Stimulated activated CD8-positive, alpha-beta memory T cell treated with anti-CD3 and anti-CD28 coated beads, Interleukin-4, amount 100 ng/mL, for 1 hour (primary cell): ENCODE measurements at regions not wholly inside any gene's neighbourhood (a gene's known extent, or its start where the extent isn't known, plus 50 kb on each side); places are given as distances from the start of the nearest gene placed in this dataset.

ENCODE experiments used
- DNase-seq, 2 donors: peaks; one replicate each; pipeline ENCODE4 v3.0.0-alpha.2; 2020; ENCODE audit warnings: low read depth in 2 of 2, low spot score in 1 of 2

DNA sequence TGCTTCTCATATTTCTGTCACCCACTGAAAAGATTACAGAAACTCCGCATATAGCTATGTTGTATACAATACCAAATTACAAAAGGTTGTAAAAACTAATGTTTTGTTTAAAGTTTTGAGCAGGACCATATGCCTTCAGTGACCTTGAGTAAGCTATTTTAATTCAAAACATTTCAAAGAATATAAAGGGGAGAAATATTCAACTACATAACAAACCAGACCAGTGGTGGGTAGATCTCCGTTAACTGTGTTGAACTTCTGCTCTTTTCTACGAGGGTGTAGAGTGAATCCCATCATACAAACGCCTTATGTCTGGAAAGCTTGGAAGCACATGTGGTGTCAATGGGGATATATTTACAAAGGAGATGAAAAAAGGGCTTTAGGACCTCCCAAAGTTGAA, 68.4 kb upstream of the NR2F2 start:
- no peak for DNase-seq

DNA sequence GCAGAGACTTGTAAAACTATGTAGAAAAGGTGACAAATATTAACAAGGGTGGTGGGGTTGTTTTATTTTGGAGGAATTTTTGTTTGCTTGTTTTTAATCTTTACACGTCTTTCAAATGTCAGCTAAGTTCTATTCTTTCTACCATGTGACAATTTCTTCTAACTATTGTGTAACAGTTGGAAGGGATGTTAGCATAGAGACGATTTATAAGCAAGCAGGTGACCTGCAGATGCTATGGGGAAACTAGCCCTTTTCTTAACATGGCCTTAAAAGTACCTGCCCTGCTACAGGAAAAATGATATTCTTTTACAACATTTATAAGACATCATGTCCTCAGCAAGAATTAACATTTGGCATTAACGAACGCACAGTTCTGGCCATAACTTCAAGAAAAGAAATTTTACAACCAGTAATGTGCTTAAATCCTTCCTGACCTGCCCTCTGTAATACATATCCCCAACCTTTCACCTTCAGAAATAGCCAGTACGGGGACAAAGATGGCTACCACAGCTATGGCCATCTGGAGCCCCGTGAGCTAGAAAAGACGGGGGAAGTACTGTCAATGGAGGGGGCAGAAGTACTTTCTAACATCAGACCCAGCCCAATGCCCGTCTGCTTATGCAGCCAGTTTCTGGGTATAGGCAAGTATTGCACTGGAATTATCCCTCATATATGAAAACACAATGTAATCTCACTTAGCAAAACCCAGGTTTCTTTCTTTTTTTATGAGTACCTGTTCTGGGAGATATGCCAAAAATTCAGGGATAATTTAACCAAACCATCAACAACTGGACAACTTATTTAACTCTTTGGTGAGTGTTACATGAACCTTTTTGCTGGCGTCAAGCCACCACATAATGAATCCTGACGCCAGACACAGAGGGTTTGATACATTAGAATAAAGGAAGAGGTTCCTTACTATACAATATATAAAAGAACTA, 67.7 kb upstream of the NR2F2 start:
- DNase-seq = no peak

DNA sequence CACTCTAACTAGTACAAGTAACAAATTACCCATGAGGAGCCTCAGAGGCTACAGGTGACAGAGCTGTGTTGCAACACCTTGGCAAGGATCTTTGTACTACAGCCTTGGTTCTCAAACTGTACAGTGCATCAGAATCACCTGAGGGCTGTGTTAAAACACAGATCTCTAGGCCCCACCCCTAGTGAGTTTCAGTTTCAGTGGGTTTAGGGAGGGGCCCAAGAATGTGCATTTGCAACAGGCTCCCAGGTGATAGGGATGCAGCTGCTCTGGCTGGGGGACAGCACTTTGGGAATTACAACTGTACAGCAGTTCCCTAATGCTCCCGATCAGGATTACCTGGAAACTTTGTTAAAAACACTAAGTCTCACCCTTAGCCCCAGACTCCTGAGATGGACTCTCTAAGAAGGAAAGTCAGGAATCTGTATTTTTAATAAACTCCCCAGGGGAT, 66.1 kb upstream of the NR2F2 start:
- DNase-seq = no peak

DNA sequence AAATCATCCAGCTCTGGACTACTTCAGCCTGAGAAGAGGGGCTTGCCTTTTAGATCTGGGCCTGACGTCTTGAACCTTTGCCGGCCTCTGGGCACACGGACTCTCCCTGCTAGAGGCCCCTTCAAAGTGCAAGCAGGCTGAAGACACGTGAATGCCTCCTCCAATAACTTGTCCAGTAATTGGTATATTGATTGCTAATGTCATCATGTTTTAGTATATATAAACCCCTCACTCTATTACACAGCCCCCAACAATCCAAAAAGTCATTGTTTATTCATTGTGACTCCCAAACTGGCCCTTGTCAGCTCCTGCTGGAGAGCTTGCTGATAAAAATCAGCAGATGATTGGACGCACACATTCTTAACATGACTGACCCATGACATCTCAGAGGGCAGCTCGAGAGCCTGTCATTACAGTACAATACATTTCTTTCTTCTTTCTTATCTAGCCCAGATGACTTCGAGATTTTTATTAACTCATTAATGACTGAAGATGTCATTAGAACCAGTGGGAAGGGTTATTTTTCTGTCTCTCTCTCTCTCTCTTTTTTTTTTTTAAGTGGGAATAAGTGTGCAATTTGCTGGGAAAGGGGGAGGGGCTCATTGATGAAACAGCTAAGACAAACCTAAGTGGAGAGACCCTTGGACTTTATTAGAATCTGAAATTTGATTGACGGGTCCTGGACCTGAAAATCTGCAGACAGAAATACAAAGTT, 65.5 kb upstream of the NR2F2 start:
- no peak for DNase-seq

DNA sequence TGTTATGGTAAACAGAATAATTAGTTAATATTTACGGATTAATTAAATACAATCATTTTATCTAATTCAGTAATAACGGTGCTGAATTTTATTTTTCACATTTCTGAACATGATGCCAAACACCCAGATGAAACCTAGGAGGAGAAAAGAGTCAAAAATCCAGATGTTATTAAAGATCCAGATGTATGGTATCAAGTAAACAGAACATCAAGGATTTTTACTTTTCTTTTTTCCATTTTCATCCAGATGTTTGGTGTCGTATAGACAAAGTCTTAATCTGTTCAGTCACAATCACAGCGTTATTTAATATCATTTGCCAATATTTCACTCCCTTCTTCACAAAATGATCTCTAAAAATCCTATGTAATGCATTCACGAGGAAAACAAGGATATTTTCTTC, 64.0 kb upstream of the NR2F2 start:
- no peak for DNase-seq

DNA sequence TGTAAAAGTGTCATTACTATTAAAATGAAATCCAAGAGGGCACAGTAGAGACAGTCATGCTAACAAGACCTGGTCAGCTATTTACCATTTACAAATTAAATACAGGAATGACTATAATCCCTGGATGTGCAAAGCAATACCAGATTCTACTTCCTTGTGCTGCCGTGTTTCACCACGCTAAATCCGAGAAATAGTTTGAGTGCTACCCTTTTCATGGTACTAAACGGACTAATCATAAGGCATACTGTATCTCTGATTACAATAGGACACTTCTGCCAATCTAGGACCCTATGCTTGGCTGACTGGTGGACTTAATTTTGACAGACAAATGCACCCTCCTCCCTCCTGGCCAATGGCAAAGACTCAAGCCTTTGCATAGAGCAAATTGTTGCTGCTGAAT, 63.0 kb upstream of the NR2F2 start:
- DNase-seq = no peak

DNA sequence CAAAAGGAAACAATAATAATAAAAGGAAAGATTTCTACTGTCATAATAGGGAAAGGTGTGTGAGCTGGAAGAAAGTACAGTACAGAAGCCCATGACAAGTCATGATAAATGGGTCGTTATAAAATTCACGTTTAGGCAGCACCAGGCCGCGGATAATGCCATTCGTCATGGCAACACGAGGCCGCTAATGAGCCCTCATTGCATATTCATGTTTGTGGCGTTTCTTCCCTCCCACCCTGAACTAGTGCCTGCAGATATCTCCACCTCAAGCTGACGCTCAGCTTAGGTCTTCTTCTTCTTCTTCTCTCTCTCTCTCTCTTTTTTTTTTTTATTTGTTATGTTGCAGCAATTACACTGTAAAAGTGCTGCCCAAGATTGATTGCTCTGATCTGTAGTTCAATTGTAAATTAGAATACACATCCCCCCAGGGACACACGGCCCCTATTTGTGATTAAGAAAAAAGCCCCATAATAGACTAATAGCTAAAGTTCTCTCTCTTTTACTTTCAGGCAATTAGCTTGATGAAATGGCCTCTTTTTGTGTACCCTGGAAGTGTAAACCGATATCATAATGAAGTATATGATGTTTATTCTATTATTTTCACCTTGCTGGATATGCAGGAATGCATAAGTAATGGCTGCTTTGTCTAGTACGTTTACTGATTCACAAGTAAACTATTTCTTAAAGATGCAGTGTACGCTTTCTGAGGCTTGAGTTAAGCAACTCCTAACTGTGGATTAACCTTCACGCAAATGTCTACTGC, 61.9 kb upstream of the NR2F2 start:
- no peak for DNase-seq

DNA sequence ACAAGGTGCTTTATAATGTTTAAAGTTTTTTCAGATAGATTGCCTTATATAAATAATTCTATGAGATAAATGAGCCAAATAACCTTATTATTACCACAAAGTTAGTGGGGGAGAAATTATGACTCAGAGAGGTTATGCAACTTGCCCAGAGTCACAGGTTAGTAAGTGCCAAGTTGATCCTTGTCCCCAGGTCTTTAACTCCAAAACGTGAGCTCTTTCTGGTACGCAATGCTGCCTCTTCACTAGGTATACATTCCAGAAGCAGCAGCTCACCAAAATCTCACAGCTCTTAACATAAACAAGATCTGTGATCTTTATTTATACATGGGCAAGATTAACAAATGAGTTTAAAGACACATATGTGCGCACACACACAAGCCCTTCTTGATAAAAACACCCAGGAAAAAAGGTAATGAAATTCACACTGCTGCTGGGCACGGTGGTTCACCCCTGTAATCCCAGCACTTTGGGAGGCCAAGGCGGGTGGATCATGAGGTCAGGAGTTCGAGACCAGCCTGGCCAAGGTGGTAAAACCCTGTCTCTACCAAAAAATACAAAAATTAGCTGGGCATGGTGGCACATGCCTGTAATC, 59.8 kb upstream of the NR2F2 start:
- DNase-seq = no peak

DNA sequence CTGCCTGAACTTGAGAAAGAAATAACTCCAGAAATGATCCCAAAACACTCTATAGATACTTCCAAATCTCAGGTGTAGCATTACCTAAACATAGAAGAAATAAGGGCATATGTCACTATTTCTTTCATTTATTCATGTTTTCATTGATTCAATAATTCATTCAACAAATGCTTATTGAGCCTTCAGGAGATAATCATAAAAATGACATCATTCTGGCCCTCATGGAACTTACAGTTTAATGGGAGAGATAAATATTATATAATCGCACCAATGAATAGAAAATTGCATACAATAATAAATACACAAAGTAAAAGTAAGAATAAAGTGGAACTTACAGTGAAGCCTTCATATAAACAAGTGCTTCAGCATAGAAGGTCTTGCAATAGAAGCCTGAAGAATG, 58.1 kb upstream of the NR2F2 start:
- DNase-seq = no peak

DNA sequence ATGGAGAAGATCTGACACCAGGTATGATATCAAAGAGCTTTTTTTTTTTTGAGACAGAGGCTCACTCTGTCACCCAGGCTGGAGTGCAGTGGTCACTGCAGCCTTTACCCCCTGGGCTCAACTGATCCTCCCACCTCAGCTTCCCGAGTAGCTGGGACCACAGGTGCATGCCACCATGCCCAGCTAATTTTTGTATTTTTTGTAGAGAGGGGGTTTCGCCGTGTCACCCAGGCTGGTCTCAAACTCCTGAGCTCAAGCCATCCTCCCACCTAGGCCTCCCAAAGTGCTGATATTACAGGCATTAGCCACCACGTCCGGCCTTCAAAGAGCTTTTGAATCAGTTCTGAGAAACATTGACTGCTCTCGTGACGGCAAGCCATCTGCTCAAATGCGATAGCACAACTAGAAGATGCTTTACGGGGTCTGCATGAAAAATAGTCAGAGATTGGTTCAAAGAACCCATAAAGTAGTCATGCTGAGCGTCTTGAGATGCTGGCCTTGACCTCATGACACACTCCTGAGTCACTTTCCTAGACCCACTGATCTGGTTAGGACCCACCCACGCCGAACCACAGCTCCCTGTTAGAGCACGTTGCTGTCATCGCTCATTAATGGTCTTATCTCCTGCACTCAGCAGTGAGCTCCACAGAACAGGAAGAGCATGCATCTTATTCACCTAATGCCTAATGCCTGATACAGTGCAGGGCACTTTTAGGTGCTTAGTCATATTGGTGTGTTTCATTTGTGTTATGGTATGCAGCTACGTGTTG, 57.0 kb upstream of the NR2F2 start:
- no peak for DNase-seq

DNA sequence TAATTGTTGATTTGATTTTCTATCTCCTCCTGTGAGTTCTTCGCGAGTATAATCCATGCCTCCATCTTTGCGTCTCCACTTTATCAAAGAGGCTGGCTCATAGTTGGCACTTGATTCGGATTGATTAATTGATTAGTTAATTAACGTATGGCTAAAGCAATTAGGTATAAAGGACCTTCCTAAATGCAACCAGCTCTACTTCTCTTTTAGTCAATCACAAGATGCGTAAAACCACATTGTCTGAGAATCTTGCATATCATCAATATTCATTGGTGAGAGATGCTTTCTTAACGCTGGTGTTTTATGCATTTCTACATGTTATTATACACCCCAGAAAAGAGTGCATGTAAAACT, 56.4 kb upstream of the NR2F2 start:
- no peak for DNase-seq

DNA sequence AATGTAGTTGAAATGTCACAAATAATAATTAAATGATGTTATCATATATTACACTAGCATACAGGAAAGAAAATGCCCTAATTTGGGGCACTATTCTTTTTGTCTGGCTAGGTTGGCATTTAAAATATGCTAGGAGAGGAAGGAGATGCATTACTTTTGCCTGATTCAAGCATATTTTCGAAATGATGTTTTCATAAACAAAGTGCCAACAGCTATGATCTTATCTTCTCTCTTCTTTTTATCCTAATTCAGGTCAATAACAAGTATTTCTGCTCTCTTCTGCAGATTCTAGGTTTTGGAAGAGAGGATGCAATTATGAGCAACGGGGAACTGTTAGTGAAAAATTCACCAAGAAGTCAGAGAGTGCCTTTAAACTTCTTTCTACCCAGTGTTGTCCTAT, 55.8 kb upstream of the NR2F2 start:
- DNase-seq = no peak

DNA sequence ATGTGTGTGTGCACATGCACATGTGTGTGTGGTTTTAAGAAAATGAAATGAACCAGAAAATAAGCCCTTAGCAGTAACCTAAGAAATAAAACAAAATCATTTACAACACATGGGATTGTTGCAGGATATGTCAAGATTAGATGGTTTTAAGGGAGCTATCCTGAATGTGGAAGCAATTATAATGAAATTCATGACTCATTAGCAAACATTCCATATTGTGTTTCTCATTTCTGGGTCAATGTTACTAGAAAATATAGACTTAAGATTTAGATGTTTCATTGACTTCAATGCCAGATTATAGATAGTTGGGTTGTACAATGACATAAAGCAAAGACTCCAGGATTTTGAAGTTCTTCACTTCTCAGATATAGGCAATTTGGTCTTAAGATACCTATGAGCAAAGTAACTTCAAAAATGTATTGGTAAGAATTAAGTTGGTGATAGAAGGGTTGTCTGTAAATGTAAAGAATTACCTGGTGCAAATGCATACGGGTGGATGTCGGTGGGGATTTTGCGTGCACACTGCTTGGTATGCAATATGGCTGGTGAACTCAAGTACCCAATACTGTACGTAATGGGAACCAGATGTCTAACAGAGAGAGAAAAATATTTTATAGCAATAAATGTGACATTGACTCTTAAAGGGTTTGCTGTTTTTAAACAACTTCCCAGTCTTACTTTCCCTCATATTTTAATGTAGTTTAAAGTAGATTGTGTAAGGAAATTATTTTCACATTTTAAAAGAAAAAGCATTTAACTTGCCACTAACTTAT, 53.9 kb upstream of the NR2F2 start:
- no peak for DNase-seq
